Activated T-helper 17 cell treated with anti-CD3 and anti-CD28 coated beads, Interleukin-2, amount 50 U/mL, for 72 hours (primary cell): ENCODE measurements at regions not wholly inside any gene's neighbourhood (a gene's known extent, or its start where the extent isn't known, plus 50 kb on each side); places are given as distances from the start of the nearest gene placed in this dataset.

ENCODE experiments used
- ATAC-seq: fragments of 150-1000 bp; cut with Tn5 transposase; replicated peaks from 2 replicates; pipeline ENCODE4 v1.10.0; 2021; ENCODE audit warnings: mild to moderate bottlenecking, moderate library complexity
- H3K27ac Mint-ChIP-seq: one replicate; pipeline ENCODE4 v1.8.0; 2022; ENCODE audit warnings: mixed read lengths
- H3K27me3 Mint-ChIP-seq: one replicate; pipeline ENCODE4 v1.8.0; 2022; ENCODE audit warnings: mixed read lengths
- H3K36me3 Mint-ChIP-seq: one replicate; pipeline ENCODE4 v1.8.0; 2022; ENCODE audit warnings: low read depth, mild to moderate bottlenecking, mixed read lengths
- H3K4me1 Mint-ChIP-seq: one replicate; pipeline ENCODE4 v1.8.0; 2022; ENCODE audit warnings: mixed read lengths
- H3K4me3 Mint-ChIP-seq: one replicate; pipeline ENCODE4 v1.8.0; 2022; ENCODE audit warnings: mild to moderate bottlenecking, mixed read lengths
- H3K9me3 Mint-ChIP-seq: one replicate; pipeline ENCODE4 v1.8.0; 2022; ENCODE audit warnings: mixed read lengths

DNA sequence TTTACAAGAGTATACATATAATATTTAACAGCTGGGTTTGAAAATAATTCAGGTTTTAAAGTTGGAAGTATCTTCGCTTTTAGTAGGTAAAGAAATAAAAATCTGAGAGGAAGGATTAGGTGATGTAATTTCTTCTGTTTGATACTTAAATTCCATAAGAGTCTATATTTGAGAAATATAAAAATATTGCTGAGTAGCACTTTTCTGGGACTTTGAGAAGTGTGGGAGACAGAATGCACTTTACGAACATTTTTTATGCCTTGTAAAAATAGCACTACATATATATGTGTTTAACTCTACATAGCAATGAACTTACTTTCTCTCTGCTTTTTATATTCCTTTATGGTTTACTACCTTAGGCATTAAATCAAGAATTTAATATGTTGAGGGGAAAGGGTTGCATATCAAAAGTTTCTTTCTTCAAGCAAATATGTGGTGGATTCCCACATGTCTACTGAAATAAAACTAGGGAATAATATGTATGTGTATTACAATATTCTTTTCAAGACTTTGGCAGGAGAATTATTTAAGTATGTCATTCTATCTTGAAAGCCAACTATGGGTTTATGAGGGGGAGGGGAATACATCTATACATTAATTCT is 266.7 kb upstream of the ADAMTS5 start:
- H3K36me3 Mint-ChIP-seq: no peaks in the 10 kb centered on the region
- no peaks in the 10 kb centered on the region for H3K9me3 Mint-ChIP-seq
- H3K4me3 Mint-ChIP-seq: no peak overlapping the region
- H3K4me1 Mint-ChIP-seq: no peaks in the 10 kb centered on the region
- H3K27me3 Mint-ChIP-seq: no peaks in the 10 kb centered on the region
- ATAC-seq: no peak
- no peak overlapping the region for H3K27ac Mint-ChIP-seq

DNA sequence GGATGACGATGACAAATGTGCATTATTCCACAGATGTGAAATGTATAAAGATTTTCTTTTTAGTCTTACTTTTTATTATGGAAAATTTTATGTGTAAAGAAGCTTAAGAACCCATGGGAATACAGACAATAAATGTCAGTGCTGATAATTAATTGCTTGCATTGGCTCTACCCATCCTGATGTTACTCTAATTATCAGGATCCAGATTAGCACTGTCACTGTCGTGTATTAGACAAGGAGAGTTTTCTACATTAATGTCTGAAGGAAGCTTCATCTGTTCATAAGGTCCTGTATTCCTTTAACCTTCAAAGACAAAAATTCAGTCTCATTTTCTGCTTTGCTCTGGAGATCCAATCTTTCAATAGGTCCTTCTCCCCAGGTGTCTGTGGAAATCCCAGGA is 259.1 kb upstream of the ADAMTS5 start:
- Mint-ChIP-seq H3K27me3 (no peaks in the 10 kb centered on the region), H3K4me3 (no peak overlapping the region)
- ATAC-seq: no peak

DNA sequence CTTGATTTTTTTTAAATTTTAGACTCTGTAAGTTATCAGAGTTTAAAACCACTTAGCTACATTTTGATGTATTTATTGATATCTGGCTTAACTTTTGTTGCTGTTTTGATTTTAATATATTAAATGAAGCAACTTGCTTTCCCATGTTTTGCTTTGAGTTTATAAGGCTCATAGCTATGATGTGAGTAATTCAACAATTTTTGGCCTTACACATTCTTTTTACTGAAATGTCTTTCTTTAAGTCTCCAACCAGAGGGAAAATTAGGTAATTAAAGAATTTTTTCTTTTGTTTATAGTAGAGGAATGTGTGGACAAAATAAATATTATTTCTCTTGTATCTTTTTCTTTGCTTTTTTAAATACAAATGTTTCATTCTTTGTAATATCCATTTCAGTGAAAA is 258.3 kb upstream of the ADAMTS5 start:
- H3K9me3 Mint-ChIP-seq: no peaks in the 10 kb centered on the region
- H3K27ac Mint-ChIP-seq: no peak overlapping the region
- no peaks in the 10 kb centered on the region for H3K4me1 Mint-ChIP-seq
- no peak for ATAC-seq
- no peak overlapping the region for H3K4me3 Mint-ChIP-seq
- H3K27me3 Mint-ChIP-seq: no peaks in the 10 kb centered on the region
- no peaks in the 10 kb centered on the region for H3K36me3 Mint-ChIP-seq

More for the DNA sequence above, 259.1 kb upstream of the ADAMTS5 start:
- H3K9me3 Mint-ChIP-seq: no peaks in the 10 kb centered on the region
- H3K4me1 Mint-ChIP-seq: no peaks in the 10 kb centered on the region
- no peak overlapping the region for H3K27ac Mint-ChIP-seq
- H3K36me3 Mint-ChIP-seq: no peaks in the 10 kb centered on the region

- H3K4me3 Mint-ChIP-seq: no peak overlapping the region
- no peaks in the 10 kb centered on the region for H3K27me3 Mint-ChIP-seq
- no peaks in the 10 kb centered on the region for H3K4me1 Mint-ChIP-seq
- no peaks in the 10 kb centered on the region for H3K36me3 Mint-ChIP-seq
- H3K9me3 Mint-ChIP-seq: peaks cover 4% of the 10 kb centered on the region
- no peak for ATAC-seq
- no peak overlapping the region for H3K27ac Mint-ChIP-seq
These were observed 257.3 kb upstream of the ADAMTS5 start for GRCh38 chr21:27224169-27224568.

GRCh38 chr21:27221077-27221476 is 254.2 kb upstream of the ADAMTS5 start:
- no peak for ATAC-seq
- Mint-ChIP-seq H3K27me3 (no peaks in the 10 kb centered on the region), H3K27ac (no peak overlapping the region), H3K4me3 (no peak overlapping the region), H3K4me1 (no peaks in the 10 kb centered on the region), H3K36me3 (no peaks in the 10 kb centered on the region), H3K9me3 (peaks cover 16% of the 10 kb centered on the region)

DNA sequence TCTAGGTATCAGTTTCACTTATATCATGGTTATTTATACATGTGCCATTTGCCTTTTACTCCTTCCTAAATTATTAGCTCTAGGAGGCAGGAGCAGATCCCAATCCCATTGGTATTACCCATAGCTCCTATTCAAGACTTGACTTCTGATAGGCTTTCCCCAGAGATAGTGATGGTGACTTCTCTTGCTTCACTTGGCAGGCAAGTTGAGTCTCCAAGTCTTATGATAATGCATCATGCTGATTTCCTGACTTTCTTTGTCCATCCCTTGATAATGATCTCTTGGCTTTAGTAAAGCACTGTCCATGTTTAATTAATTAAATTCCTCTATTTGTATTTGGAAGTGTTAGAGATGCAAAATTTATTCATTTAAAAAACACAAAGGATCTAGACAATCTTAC is 253.5 kb upstream of the ADAMTS5 start:
- H3K4me1 Mint-ChIP-seq: no peaks in the 10 kb centered on the region
- no peak overlapping the region for H3K4me3 Mint-ChIP-seq
- no peak for ATAC-seq
- peaks cover 16% of the 10 kb centered on the region for H3K9me3 Mint-ChIP-seq
- no peak overlapping the region for H3K27ac Mint-ChIP-seq
- no peaks in the 10 kb centered on the region for H3K36me3 Mint-ChIP-seq
- no peaks in the 10 kb centered on the region for H3K27me3 Mint-ChIP-seq

- peaks cover 16% of the 10 kb centered on the region for H3K9me3 Mint-ChIP-seq
- no peaks in the 10 kb centered on the region for H3K36me3 Mint-ChIP-seq
- no peak overlapping the region for H3K27ac Mint-ChIP-seq
- no peak overlapping the region for H3K4me3 Mint-ChIP-seq
- no peaks in the 10 kb centered on the region for H3K27me3 Mint-ChIP-seq
- no peaks in the 10 kb centered on the region for H3K4me1 Mint-ChIP-seq
- ATAC-seq: no peak
These were observed 252.2 kb upstream of the ADAMTS5 start for GRCh38 chr21:27219068-27219467.

- no peak for ATAC-seq
- Mint-ChIP-seq H3K9me3 (peaks cover 12% of the 10 kb centered on the region), H3K36me3 (no peaks in the 10 kb centered on the region), H3K4me1 (no peaks in the 10 kb centered on the region), H3K4me3 (no peak overlapping the region), H3K27me3 (no peaks in the 10 kb centered on the region), H3K27ac (no peak overlapping the region)
These were observed 246.4 kb upstream of the ADAMTS5 start for GRCh38 chr21:27213303-27213702.

GRCh38 chr21:27212441-27212840 is 245.6 kb upstream of the ADAMTS5 start:
- H3K9me3 Mint-ChIP-seq: peaks cover 6% of the 10 kb centered on the region

DNA sequence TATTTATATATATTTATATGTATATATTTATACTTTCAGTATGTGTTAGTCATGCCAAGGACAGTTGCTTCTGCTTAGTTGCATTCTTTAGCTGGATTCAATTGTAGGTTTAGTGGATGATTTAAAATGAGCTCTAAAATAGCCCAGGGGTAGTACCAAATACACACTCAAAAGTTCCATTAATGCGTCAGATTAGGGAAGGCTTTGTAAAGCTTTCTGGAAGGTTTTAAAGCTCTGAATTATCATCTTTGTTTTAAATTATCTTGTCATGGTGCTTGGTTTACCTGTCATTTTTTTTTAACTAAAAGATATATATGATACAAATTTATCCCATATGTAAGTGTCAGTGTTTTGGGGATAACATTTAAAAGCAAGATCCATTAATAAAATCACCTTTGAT is 242.7 kb upstream of the ADAMTS5 start:
- no peak overlapping the region for H3K4me3 Mint-ChIP-seq
- H3K27me3 Mint-ChIP-seq: no peaks in the 10 kb centered on the region
- H3K36me3 Mint-ChIP-seq: no peaks in the 10 kb centered on the region
- H3K9me3 Mint-ChIP-seq: peaks cover 6% of the 10 kb centered on the region
- H3K27ac Mint-ChIP-seq: no peak overlapping the region
- H3K4me1 Mint-ChIP-seq: no peaks in the 10 kb centered on the region
- ATAC-seq: no peak

More at GRCh38 chr21:27212441-27212840, 245.6 kb upstream of the ADAMTS5 start:
- Mint-ChIP-seq H3K27ac (no peak overlapping the region), H3K4me1 (no peaks in the 10 kb centered on the region), H3K36me3 (no peaks in the 10 kb centered on the region), H3K27me3 (no peaks in the 10 kb centered on the region), H3K4me3 (no peak overlapping the region)
- no peak for ATAC-seq

DNA sequence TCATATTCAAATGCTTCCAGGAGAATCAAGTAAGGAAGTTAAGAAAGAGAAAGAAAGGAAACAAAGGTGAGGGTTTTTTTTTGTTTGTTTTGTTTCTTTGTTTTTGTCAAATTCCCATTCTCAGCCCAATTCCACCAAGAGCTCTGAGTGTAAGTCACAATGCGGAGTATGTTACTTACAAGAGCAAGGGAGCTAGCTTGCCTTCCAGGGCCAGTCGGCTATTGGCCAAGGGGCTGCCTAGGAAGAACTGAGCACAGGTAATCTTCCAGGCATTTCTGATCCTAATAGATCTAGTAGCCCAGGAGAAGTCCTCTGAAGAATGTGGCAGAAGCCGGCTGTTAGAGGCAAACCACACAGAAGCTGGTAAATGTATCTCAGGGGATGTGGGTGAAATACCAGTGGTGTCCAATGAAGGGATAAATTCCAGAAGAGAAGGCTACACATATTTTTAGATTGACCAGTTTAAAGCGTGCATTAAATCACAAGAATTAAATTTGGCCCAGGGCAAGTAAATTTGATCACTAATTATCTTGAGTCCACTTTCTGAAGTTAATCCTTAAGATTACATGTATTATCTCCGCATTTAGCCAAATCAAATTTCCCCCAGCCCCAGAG is 239.6 kb upstream of the ADAMTS5 start:
- no peaks in the 10 kb centered on the region for H3K4me1 Mint-ChIP-seq
- H3K27ac Mint-ChIP-seq: no peak overlapping the region
- H3K4me3 Mint-ChIP-seq: no peak overlapping the region
- no peaks in the 10 kb centered on the region for H3K36me3 Mint-ChIP-seq
- H3K27me3 Mint-ChIP-seq: no peaks in the 10 kb centered on the region
- peaks cover 10% of the 10 kb centered on the region for H3K9me3 Mint-ChIP-seq
- no peak for ATAC-seq

DNA sequence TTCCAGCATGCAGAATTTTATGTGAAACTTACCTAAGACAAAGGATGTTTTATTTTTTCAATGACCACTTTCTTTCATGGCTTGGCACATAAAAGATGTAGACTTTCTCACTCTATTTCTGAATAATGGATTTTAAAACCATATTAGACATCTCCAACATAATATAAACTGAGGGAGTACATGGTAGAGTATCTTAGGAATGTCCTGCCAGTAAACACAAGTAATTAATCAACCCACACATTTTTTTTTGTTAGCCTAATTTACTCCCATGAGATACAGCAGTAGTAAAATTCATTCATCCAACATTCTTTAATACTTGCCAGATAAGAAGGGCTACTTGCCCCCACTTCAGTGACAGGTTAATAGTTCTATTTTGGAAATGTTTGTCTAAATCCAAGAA is 235.4 kb upstream of the ADAMTS5 start:
- no peaks in the 10 kb centered on the region for H3K36me3 Mint-ChIP-seq
- no peaks in the 10 kb centered on the region for H3K27me3 Mint-ChIP-seq
- no peak overlapping the region for H3K4me3 Mint-ChIP-seq
- H3K4me1 Mint-ChIP-seq: no peaks in the 10 kb centered on the region
- H3K9me3 Mint-ChIP-seq: peaks cover 12% of the 10 kb centered on the region
- no peak overlapping the region for H3K27ac Mint-ChIP-seq
- ATAC-seq: no peak

DNA sequence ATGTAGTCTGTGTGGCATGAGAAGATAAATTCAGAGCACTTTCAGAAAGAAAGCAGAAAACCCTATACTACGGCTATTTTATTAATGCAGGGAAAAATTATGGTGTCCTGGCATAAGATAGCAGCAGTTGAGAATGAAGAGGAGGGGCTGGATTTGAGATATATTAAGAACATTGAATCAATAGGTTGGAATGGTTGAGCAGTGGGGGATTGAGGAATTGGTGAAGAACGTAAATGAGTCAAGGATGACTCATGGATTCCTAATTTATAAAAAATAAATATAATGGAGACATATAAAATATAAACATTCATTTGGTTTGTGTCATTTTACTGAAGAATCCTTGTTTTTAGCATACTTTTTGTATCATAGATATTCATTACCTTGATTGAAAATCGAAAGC is 234.3 kb upstream of the ADAMTS5 start:
- no peak for ATAC-seq
- peaks cover 12% of the 10 kb centered on the region for H3K9me3 Mint-ChIP-seq

GRCh38 chr21:27196651-27197050 is 229.8 kb upstream of the ADAMTS5 start:
- Mint-ChIP-seq H3K4me3 (no peak overlapping the region), H3K9me3 (peaks cover 11% of the 10 kb centered on the region), H3K27ac (no peak overlapping the region), H3K27me3 (no peaks in the 10 kb centered on the region), H3K36me3 (no peaks in the 10 kb centered on the region), H3K4me1 (no peaks in the 10 kb centered on the region)
- no peak for ATAC-seq

More for the DNA sequence above, 234.3 kb upstream of the ADAMTS5 start:
- no peaks in the 10 kb centered on the region for H3K27me3 Mint-ChIP-seq
- H3K4me3 Mint-ChIP-seq: no peak overlapping the region
- no peaks in the 10 kb centered on the region for H3K4me1 Mint-ChIP-seq
- H3K27ac Mint-ChIP-seq: no peak overlapping the region
- no peaks in the 10 kb centered on the region for H3K36me3 Mint-ChIP-seq

DNA sequence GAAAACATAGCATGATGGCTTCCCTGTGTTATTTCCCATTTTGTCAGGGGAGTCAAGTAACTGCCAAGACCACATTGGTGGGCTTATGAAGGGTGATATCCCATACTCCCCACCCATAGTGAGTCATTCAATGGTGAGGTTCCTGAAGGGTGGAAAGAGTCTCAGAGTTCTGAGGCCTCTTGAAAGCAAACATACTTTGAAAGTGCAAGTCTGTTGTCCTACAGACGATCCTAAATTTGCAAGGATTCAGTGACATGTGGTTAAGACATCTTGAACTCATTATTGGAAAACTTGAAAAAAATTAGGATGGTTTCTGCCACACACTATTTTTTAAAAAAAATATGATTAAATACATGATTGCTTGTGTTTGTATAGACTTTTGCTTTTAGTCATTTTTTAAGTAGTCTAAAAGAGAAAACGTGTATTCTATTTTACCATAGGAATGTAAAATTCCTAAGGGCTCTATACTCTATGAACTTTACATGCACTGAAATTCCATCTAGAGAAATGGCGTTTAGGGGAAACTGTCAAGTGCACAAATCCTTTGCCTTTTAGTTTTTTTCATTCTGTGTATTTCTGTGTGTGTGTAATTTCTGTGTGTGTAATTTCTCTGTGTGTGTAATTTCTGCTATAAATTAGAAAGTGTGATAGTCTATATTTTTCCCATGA is 225.5 kb upstream of the ADAMTS5 start:
- Mint-ChIP-seq H3K27ac (no peak overlapping the region), H3K36me3 (no peaks in the 10 kb centered on the region), H3K4me1 (no peaks in the 10 kb centered on the region), H3K4me3 (no peak overlapping the region), H3K27me3 (no peaks in the 10 kb centered on the region), H3K9me3 (peaks cover 3% of the 10 kb centered on the region)
- ATAC-seq: no peak
